GM12875 (cell line): ENCODE measurements at regions not wholly inside any gene's neighbourhood (a gene's known extent, or its start where the extent isn't known, plus 50 kb on each side); places are given as distances from the start of the nearest gene placed in this dataset.

ENCODE experiments used
- H3K4me3 ChIP-seq: one replicate; pipeline ENCODE4 v1.5.1; 2011; ENCODE audit warnings: low read depth, low read length, control low read depth
- CTCF ChIP-seq: IDR thresholded peaks from 2 replicates; pipeline ENCODE4 v1.5.1; 2011; ENCODE audit warnings: low read depth, mild to moderate bottlenecking, control low read depth, inconsistent platforms, low read length, moderate library complexity, borderline replicate concordance; ENCODE audit not compliant: insufficient read depth

- no peak for TF ChIP-seq CTCF
- H3K4me3 ChIP-seq, result no peak overlapping the region
Observed at GRCh38 chr2:10971161-10971887, 59.6 kb downstream of the KCNF1 start.

GRCh38 chr2:10971888-10972260 lies 60.1 kb downstream of the KCNF1 start:
- TF ChIP-seq CTCF, result no peak
- H3K4me3 ChIP-seq, result no peak overlapping the region

- H3K4me3 ChIP-seq, result no peak overlapping the region
- TF ChIP-seq CTCF, result no peak
Observed at GRCh38 chr2:10972683-10973433, 61.1 kb downstream of the KCNF1 start.

- no peak overlapping the region for H3K4me3 ChIP-seq
- TF ChIP-seq CTCF, result no peak
Observed at GRCh38 chr2:10973766-10974165, 62.0 kb downstream of the KCNF1 start.

- H3K4me3 ChIP-seq, result no peak overlapping the region
- no peak for TF ChIP-seq CTCF
Observed at GRCh38 chr2:10977003-10977402, 65.3 kb downstream of the KCNF1 start.

- no peak overlapping the region for H3K4me3 ChIP-seq
- no peak for TF ChIP-seq CTCF
Observed at GRCh38 chr2:10977621-10978020, 65.9 kb downstream of the KCNF1 start.
